Endodermal cell (in vitro differentiated cells): ENCODE measurements at regions not wholly inside any gene's neighbourhood (a gene's known extent, or its start where the extent isn't known, plus 50 kb on each side); places are given as distances from the start of the nearest gene placed in this dataset.

Experiments
- DNase-seq: peaks from one replicate; pipeline ENCODE4 v3.0.0-alpha.2; 2017
- H3K27ac ChIP-seq: 2 replicates; pipeline ENCODE4 v1.5.1; 2013; ENCODE audit warnings: mild to moderate bottlenecking, low read depth, low read length, moderate library complexity
- H3K27me3 ChIP-seq: 2 replicates; pipeline ENCODE4 v1.6.1; 2013; ENCODE audit warnings: mild to moderate bottlenecking, low read length, moderate library complexity; ENCODE audit not compliant: insufficient read depth, control insufficient read depth, poor library complexity, severe bottlenecking
- H3K36me3 ChIP-seq: 2 replicates; pipeline ENCODE4 v1.7.0; 2013; ENCODE audit warnings: mild to moderate bottlenecking, low read length, moderate library complexity; ENCODE audit not compliant: control insufficient read depth, insufficient read depth
- H3K4me1 ChIP-seq: one replicate; pipeline ENCODE4 v1.7.0; 2013; ENCODE audit warnings: low read length; ENCODE audit not compliant: control insufficient read depth, insufficient read depth
- H3K4me3 ChIP-seq: 2 replicates; pipeline ENCODE4 v1.5.1; 2013; ENCODE audit warnings: mild to moderate bottlenecking, low read length, moderate library complexity
- H3K9ac ChIP-seq: 2 replicates; pipeline ENCODE4 v1.6.1; 2013; ENCODE audit warnings: mild to moderate bottlenecking, low read length, moderate library complexity; ENCODE audit not compliant: poor library complexity, severe bottlenecking; ENCODE audit errors: extremely low read depth
- H3K9me3 ChIP-seq: 2 replicates; pipeline ENCODE4 v1.6.1; 2013; ENCODE audit warnings: mild to moderate bottlenecking, low read length, moderate library complexity; ENCODE audit not compliant: control insufficient read depth
- H3K27ac Mint-ChIP-seq: 2 replicates; pipeline ENCODE4 v1.8.0; 2020; ENCODE audit warnings: mixed read lengths
- H3K27me3 Mint-ChIP-seq: 2 replicates; pipeline ENCODE4 v1.8.0; 2021; ENCODE audit warnings: mild to moderate bottlenecking, mixed read lengths; ENCODE audit not compliant: insufficient read depth
- H3K36me3 Mint-ChIP-seq: 2 replicates; pipeline ENCODE4 v1.8.0; 2020; ENCODE audit warnings: low read depth, mixed read lengths
- H3K4me1 Mint-ChIP-seq: 2 replicates; pipeline ENCODE4 v1.8.0; 2020; ENCODE audit warnings: mixed read lengths
- H3K4me3 Mint-ChIP-seq: 2 replicates; pipeline ENCODE4 v1.8.0; 2020; ENCODE audit warnings: mild to moderate bottlenecking, moderate library complexity, mixed read lengths
- H3K9me3 Mint-ChIP-seq: 2 replicates; pipeline ENCODE4 v1.8.0; 2020; ENCODE audit warnings: mild to moderate bottlenecking, mixed read lengths
- CTCF ChIP-seq: fragments of 200-600 bp; sonication (generic); conservative IDR thresholded peaks from 2 replicates; pipeline ENCODE4 v1.5.0; 2021; ENCODE audit warnings: antibody characterized with exemption, mild to moderate bottlenecking
- whole genome bisulfite sequencing, 2 experiments: methylation state at CpG; one replicate each; pipeline versions ENCODE4 v1.1.5 to v1.1.7; 2013; ENCODE audit warnings: missing lambda C conversion rate in 2 of 2, mixed read lengths in 1 of 2; ENCODE audit not compliant: insufficient coverage in 1 of 2, insufficient read length in 1 of 2; 5-methylcytosine and 5-hydroxymethylcytosine counted together

- H3K4me1 ChIP-seq = no peaks in the 10 kb centered on the region
Measured at GRCh38 chr9:119709431-119709830, 340.2 kb upstream of the BRINP1 start.

GRCh38 chr9:119707228-119707845 lies 338.1 kb upstream of the BRINP1 start:
- H3K27me3 Mint-ChIP-seq = no peaks in the 10 kb centered on the region
- Histone ChIP-seq H3K4me3 (no peak overlapping the region), H3K4me1 (no peaks in the 10 kb centered on the region), H3K36me3 (no peaks in the 10 kb centered on the region), H3K9me3 (no peaks in the 10 kb centered on the region), H3K9ac (no peak overlapping the region), H3K27ac (no peak overlapping the region), H3K27me3 (no peaks in the 10 kb centered on the region)
- H3K4me1 Mint-ChIP-seq = peaks cover 11% of the 10 kb centered on the region
- H3K36me3 Mint-ChIP-seq = no peaks in the 10 kb centered on the region
- H3K4me3 Mint-ChIP-seq = no peak overlapping the region
- 90 to 100% methylated on average over 2 to 4 of the region's 4 CpGs for WGBS, 2 experiments
- no peak overlapping the region for H3K27ac Mint-ChIP-seq
- H3K9me3 Mint-ChIP-seq = no peaks in the 10 kb centered on the region
- TF ChIP-seq CTCF = no peak
- no peak for DNase-seq

More at GRCh38 chr9:119709431-119709830, 340.2 kb upstream of the BRINP1 start:
- WGBS, 2 experiments = no CpG with 5 or more reads among the region's 2 CpGs
- Histone ChIP-seq H3K36me3 (no peaks in the 10 kb centered on the region), H3K4me3 (no peak overlapping the region), H3K9ac (no peak overlapping the region), H3K9me3 (no peaks in the 10 kb centered on the region), H3K27ac (no peak overlapping the region), H3K27me3 (no peaks in the 10 kb centered on the region)
- no peak for DNase-seq
- no peak overlapping the region for H3K4me3 Mint-ChIP-seq
- no peak overlapping the region for H3K27ac Mint-ChIP-seq
- H3K4me1 Mint-ChIP-seq = peaks cover 6% of the 10 kb centered on the region
- no peak for TF ChIP-seq CTCF
- H3K9me3 Mint-ChIP-seq = no peaks in the 10 kb centered on the region
- no peaks in the 10 kb centered on the region for H3K27me3 Mint-ChIP-seq
- H3K36me3 Mint-ChIP-seq = no peaks in the 10 kb centered on the region

DNA sequence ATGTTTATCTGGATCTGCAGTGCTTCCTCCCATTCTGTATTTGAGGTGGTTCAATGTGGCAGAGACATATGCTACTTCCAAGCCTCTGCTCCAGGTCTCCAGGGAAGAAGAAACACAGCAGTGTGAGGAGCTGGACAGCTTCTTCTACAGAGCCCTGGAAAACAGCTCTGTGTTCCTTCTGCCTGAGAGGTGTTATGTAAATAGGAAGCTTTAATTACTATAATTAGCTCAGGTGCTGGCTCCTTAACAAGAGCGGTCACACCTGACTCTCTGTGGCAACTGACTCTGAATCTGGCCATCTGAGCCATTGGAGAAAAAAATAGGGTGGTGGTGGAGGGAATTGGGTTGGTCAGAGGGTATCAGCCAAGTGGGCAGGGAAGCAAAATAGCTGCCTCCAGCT lies 332.4 kb upstream of the BRINP1 start:
- H3K4me3 ChIP-seq = no peak overlapping the region
- no peaks in the 10 kb centered on the region for H3K9me3 ChIP-seq
- Mint-ChIP-seq H3K4me1 (peaks cover 51% of the 10 kb centered on the region), H3K27me3 (peaks cover 2% of the 10 kb centered on the region), H3K27ac (no peak overlapping the region), H3K4me3 (no peak overlapping the region), H3K36me3 (no peaks in the 10 kb centered on the region), H3K9me3 (no peaks in the 10 kb centered on the region)
- no peak for DNase-seq
- no peaks in the 10 kb centered on the region for H3K27me3 ChIP-seq
- H3K36me3 ChIP-seq = no peaks in the 10 kb centered on the region
- no peak overlapping the region for H3K27ac ChIP-seq
- H3K4me1 ChIP-seq = peaks cover 19% of the 10 kb centered on the region
- TF ChIP-seq CTCF = no peak
- no peak overlapping the region for H3K9ac ChIP-seq
- 74% methylated on average over 1 of the region's 1 CpG; no CpG with 5 or more reads in 1 of the 2 experiments for WGBS, 2 experiments
